ENCODE measurements at regions not wholly inside any gene's neighbourhood (a gene's known extent, or its start where the extent isn't known, plus 50 kb on each side); places are given as distances from the start of the nearest gene placed in this dataset.

DNA sequence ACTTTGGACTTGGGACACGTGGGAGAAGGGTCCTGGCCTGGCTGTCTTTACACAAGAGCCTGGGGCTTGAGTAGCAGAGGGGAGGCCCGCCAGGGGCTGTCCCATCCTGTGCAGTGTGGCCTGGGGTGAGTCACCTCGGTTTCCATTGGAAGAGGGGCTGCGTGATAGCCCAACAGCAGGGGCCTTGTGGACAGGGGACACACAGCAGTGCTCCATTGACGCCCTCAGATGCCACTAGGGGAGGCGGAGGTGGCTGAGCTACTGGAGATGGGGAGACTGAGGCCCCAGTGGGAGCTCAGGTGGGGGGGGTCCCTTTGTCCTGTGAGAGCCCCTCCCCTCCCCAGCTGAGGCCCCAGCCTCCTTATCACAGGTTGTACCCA is 50.0 kb upstream of the RNU6ATAC start:
- TF ChIP-seq, protein P1, sequence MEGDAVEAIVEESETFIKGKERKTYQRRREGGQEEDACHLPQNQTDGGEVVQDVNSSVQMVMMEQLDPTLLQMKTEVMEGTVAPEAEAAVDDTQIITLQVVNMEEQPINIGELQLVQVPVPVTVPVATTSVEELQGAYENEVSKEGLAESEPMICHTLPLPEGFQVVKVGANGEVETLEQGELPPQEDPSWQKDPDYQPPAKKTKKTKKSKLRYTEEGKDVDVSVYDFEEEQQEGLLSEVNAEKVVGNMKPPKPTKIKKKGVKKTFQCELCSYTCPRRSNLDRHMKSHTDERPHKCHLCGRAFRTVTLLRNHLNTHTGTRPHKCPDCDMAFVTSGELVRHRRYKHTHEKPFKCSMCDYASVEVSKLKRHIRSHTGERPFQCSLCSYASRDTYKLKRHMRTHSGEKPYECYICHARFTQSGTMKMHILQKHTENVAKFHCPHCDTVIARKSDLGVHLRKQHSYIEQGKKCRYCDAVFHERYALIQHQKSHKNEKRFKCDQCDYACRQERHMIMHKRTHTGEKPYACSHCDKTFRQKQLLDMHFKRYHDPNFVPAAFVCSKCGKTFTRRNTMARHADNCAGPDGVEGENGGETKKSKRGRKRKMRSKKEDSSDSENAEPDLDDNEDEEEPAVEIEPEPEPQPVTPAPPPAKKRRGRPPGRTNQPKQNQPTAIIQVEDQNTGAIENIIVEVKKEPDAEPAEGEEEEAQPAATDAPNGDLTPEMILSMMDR (IDR thresholded peaks at IDR 0.05; ENCODE audit: low read depth, low read length, missing control alignments) = no peak
- no peak overlapping the region for H3K4me3 ChIP-seq (ENCODE audit: low read depth, low read length)
- DNase-seq (ENCODE audit: low read depth) = no peak

DNA sequence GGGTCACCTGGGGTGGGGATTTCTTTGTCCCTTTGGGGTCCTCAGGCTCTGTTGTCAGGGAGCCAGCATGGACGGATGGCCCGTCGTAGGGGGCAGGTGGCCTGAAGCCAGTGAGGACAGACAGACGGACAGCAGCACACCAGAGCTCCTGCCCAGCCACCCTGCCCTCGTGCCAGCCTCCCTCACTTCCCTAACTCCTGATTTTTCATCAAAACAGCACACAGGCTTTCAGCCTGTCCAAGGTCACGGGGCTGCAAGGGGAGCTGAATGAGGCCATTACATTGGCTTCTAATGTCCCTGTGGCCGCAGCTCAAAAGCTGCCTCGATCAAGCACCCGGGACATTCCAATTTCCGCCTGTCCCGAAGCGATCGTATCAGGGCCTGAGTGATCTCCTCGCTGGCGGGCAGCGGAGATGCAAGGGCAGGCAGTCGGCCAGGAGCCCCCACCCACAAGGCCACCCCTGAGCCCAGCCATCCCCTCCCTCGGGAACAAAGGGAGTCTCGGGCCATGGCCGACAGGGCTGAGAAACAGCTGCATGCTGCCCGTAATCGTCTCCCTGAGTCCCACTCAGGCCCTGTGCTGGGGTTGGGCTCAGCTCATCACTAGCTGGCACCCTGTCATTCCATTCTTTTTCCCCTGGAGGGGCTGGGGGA is 50.5 kb upstream of the RNU6ATAC start:
- no peak overlapping the region for H3K4me3 ChIP-seq (ENCODE audit: low read depth, low read length)
- no peak for DNase-seq (ENCODE audit: low read depth)
- TF ChIP-seq, protein P1 (IDR thresholded peaks at IDR 0.05; ENCODE audit: low read depth, low read length, missing control alignments) = no peak

DNA sequence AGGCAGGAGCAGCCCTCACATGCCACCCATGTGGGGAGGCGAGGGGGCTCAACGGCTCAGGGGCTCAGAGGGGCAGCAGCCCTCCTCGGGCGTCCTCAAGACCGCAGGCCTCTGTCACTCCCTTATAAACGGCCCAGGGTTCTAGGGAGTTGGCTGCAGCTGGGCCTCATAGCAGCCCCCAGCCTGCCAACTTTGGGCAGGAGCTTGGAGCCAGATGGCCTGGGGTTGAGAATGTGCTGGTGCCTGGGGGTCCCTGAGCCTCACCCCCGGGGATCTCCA is 51.0 kb upstream of the RNU6ATAC start:
- DNase-seq (ENCODE audit: low read depth) = no peak
- TF ChIP-seq, protein P1 (IDR thresholded peaks at IDR 0.05; ENCODE audit: low read depth, low read length, missing control alignments) = no peak
- H3K4me3 ChIP-seq (ENCODE audit: low read depth, low read length) = no peak overlapping the region

DNA sequence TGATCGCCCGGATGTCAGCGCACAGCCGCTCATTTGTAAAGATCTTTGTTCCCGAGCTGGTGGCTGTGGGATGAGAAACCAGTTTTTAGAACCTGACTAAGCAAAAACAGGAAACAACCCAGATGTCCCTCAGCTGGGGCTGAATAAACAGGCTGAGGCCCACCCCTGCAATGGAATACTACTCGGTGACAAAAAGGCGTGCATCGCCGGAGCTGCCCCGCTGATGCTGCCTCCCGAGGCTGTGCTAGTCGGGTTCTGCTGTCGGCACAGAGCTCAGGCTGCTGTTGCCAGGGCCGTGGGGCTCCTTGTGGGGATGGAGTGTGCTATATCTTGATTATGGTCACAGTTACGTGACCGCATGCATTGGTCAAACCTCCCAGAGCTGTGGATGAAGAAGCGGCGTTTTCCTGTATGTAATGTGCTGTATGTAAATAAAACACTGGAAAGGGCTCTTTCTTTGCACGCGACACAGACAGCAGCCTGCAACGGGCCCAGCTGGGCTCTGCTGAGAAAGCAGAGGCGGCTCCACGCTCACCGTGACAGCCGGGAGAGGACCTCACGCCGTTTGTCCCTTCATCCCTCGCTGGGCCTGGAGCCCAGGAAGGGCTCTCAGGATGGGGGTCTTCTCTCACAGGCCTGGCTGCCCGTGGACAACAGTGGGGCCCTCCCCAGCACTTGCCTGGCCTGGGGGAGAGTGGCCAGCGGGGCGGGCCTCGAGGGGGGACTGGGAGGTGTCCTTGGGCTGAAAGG is 51.5 kb upstream of the RNU6ATAC start:
- TF ChIP-seq, protein P1 (IDR thresholded peaks at IDR 0.05; ENCODE audit: low read depth, low read length, missing control alignments) = no peak
- no peak for DNase-seq (ENCODE audit: low read depth)
- H3K4me3 ChIP-seq (ENCODE audit: low read depth, low read length) = no peak overlapping the region

DNA sequence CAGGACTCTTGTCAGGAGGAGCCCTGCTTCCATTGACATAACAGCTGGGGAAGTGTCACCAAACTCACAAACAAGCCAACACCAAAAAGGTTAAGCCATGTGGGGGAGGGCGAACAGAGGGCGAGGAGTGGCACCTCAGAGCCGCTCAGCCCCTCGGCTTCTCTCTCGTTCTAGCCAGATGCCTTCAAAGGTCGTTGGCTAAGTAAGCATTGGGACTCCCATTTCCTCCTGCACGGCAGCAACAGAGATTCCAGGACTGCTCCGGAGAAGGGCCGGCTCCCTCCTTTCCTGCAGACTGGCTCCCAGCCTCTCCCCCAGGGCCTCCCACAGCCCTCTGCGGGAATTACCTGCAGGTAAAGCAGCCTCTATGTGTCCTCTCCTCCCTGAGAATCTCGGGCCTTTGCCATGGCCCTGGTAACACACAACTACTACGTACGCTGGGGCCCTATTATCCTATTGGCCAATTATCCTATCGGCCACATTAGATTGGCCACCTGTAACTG is 52.1 kb upstream of the RNU6ATAC start:
- DNase-seq (ENCODE audit: low read depth) = no peak
- TF ChIP-seq, protein P1 (IDR thresholded peaks at IDR 0.05; ENCODE audit: low read depth, low read length, missing control alignments) = no peak
- H3K4me3 ChIP-seq (ENCODE audit: low read depth, low read length) = no peak overlapping the region

DNA sequence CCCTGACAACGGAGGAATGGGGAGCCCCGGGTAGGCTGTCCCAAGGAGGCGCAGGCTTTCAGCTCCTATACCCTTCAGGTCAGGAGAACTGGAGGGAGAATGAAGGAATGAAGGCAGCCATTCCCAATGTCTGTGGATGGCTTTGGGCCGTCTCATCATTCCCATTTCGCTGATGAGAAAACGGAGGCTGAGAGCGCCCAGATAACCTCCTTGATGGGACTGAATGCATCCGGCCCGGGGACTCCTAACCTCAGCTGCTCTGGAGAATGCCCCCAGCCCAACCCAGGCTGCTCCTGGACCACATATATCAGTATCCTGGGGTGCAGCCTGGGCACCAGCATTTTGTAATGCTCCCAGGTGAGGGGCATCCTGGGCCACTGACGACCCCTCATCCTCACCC is 52.6 kb upstream of the RNU6ATAC start:
- TF ChIP-seq, protein P1 (IDR thresholded peaks at IDR 0.05; ENCODE audit: low read depth, low read length, missing control alignments) = no peak
- no peak for DNase-seq (ENCODE audit: low read depth)
- no peak overlapping the region for H3K4me3 ChIP-seq (ENCODE audit: low read depth, low read length)
